Astrocyte of the spinal cord (primary cell): ENCODE measurements at regions not wholly inside any gene's neighbourhood (a gene's known extent, or its start where the extent isn't known, plus 50 kb on each side); places are given as distances from the start of the nearest gene placed in this dataset.
"Not testable (repeated sequence)": the region's sequence is repeated elsewhere in the genome, so short reads cannot be mapped to it uniquely, and the experiment has no call there.

Experiments
- DNase-seq: peaks from one replicate; pipeline ENCODE4 v3.0.0; 2011; ENCODE audit warnings: low read depth, low spot score
- H3K4me3 ChIP-seq: 2 replicates; pipeline ENCODE4 v1.5.1; 2011; ENCODE audit warnings: low read depth, mild to moderate bottlenecking, low read length, moderate library complexity
- in situ Hi-C: cut with HindIII; loops from 2 replicates; pipeline ENCODE4 v1.10.0; 2017; ENCODE audit warnings: low sequenced_read_pairs

GRCh38 chr2:87319705-87320104 lies 298.1 kb upstream of the PLGLB1 start:
- H3K4me3 ChIP-seq, in situ Hi-C loops, DNase-seq: not testable (repeated sequence)

- in situ Hi-C loops, DNase-seq, H3K4me3 ChIP-seq: not testable (repeated sequence)
Observed at GRCh38 chr2:87321201-87321600, 299.6 kb upstream of the PLGLB1 start.

- DNase-seq, H3K4me3 ChIP-seq, in situ Hi-C loops: not testable (repeated sequence)
Observed at GRCh38 chr2:87324335-87325041, 302.8 kb upstream of the PLGLB1 start.

GRCh38 chr2:87325042-87325910 lies 303.6 kb upstream of the PLGLB1 start:
- in situ Hi-C loops, DNase-seq, H3K4me3 ChIP-seq: not testable (repeated sequence)

GRCh38 chr2:87325911-87326294 lies 304.3 kb upstream of the PLGLB1 start:
- DNase-seq, in situ Hi-C loops: not testable (repeated sequence)

GRCh38 chr2:87326754-87327153 lies 305.1 kb upstream of the PLGLB1 start:
- DNase-seq, in situ Hi-C loops, H3K4me3 ChIP-seq: not testable (repeated sequence)

More at GRCh38 chr2:87325911-87326294, 304.3 kb upstream of the PLGLB1 start:
- H3K4me3 ChIP-seq: not testable (repeated sequence)

- DNase-seq, in situ Hi-C loops, H3K4me3 ChIP-seq: not testable (repeated sequence)
Observed at GRCh38 chr2:87327648-87328371, 306.2 kb upstream of the PLGLB1 start.

- DNase-seq, H3K4me3 ChIP-seq, in situ Hi-C loops: not testable (repeated sequence)
Observed at GRCh38 chr2:87329529-87329928, 307.9 kb upstream of the PLGLB1 start.

GRCh38 chr2:87330486-87330885 lies 308.8 kb upstream of the PLGLB1 start:
- H3K4me3 ChIP-seq, DNase-seq, in situ Hi-C loops: not testable (repeated sequence)

GRCh38 chr2:87331940-87332583 lies 310.4 kb upstream of the PLGLB1 start:
- in situ Hi-C loops, H3K4me3 ChIP-seq, DNase-seq: not testable (repeated sequence)

- in situ Hi-C loops, DNase-seq, H3K4me3 ChIP-seq: not testable (repeated sequence)
Observed at GRCh38 chr2:87334888-87335287, 313.2 kb upstream of the PLGLB1 start.

- peak; percentile 20 for DNase-seq
- in situ Hi-C loops, H3K4me3 ChIP-seq: not testable (repeated sequence)
Observed at GRCh38 chr2:87338998-87339397, 317.4 kb upstream of the PLGLB1 start.
